HG02571 (cell line): ENCODE measurements at regions not wholly inside any gene's neighbourhood (a gene's known extent, or its start where the extent isn't known, plus 50 kb on each side); places are given as distances from the start of the nearest gene placed in this dataset.
"Not testable (repeated sequence)": the region's sequence is repeated elsewhere in the genome, so short reads cannot be mapped to it uniquely, and the experiment has no call there.

Source experiments
- ATAC-seq: cut with Tn5 transposase; IDR thresholded peaks from one replicate; pipeline ENCODE4 v1.9.1; 2021; ENCODE audit warnings: mild to moderate bottlenecking, moderate library complexity; ENCODE audit not compliant: unreplicated experiment

GRCh38 chr3:25171897-25172296 lies 256.2 kb upstream of the RARB start:
- ATAC-seq = no peak

DNA sequence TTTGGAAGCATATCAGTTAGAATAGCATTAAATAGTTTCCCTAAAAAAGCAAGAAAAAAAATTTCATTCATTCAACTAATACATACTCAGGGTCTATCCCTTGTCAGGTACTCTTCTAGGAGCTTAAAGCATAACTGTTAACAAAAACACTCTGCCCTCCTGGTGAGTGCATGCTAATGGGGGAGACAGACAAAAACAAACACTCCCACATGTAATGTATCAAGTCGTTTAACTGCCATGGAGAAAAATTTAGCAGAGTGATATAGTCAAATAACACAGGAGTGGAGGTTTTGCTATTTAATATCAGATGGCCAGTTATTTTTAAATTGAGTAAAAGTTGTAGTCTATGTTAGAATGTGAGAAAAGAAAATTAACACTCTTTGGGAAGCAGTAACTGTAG lies 254.5 kb upstream of the RARB start:
- no peak for ATAC-seq

DNA sequence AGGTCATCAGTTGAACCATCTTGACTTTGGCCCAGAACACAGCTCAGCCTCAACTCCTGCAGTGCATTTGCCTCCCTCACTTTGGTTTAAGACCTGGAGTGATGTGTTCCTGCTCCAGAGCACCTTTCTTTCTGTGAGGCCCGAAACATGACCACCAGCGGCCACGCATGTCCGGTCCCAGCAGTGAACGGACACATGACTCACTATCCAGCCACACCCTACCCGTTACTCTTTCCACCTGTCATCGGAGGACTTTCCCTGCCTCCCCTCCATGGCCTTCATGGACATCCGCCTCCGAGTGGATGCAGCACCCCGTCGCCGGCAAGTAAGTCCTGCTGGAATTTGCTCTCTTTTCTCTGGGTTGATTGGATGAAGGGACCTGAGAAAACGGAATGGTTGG lies 253.8 kb upstream of the RARB start:
- ATAC-seq = no peak

- no peak for ATAC-seq
Measured at GRCh38 chr3:25177041-25177440, 251.0 kb upstream of the RARB start.

- ATAC-seq = no peak
Measured at GRCh38 chr3:25178672-25179071, 249.4 kb upstream of the RARB start.

GRCh38 chr3:25181096-25181495 lies 247.0 kb upstream of the RARB start:
- no peak for ATAC-seq

DNA sequence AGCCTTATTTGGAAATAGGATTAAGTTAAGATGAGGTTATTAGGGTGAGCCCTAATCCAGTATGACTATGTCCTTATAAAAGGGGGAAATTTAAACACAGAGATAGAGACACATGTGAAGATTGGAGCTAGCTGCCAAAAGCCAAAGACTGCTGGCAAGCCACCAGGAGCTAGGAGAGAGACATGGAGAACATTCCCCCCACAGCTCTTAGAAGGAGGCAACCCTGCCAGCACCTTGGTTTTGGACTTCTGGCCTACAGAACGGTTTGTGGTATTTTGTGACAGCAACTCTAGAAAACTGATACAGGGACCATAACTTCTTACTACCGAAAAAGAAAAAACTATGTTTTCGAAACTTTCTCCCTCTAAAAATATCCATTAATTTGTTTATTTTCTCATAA lies 245.3 kb upstream of the RARB start:
- ATAC-seq = no peak

DNA sequence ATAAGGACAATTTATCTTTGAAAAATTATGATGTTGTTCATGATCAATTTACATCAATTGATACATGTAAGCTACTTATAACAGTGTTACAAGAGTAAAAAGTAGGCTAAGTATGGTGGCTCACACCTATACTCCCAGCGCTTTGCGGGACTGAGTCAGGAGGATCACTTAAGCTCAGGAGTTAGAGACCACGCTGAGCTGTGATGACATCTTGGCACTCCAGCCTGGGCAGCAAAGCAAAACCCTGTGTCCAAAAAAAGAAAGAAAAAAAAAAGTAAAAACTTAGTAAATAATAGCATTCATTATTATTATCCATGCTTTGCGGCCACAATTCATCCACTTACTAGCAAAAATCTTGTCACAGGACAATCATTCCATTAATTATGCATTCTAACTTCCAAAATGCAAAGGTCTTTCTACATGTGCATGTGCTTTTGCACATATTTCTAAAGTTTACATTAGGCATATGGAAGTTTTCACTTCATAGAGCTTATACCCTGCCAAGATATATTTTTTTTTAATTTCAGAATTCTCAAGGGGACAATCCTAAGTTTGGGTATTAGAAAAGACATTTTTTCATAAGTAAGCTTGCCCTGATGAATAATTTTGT lies 243.3 kb upstream of the RARB start:
- no peak for ATAC-seq

DNA sequence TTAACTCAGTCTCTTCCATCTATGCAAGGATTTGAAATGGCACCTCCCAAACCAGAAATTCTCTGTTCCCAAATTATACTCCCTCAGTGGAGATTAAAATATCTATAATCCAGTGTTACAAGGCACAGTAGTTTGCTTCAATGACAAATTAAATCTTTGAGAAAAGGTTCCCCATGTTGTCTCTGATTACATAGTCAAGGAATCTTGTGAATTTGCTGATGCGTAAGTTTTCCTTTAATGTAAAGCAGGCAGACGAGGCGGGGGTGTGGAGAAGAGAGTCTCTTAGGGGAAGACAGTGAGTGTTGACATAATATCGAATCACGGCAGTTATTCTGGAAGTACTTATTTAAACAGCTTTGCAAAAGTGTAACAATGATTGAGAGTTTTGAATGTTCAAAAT lies 236.4 kb upstream of the RARB start:
- ATAC-seq = no peak

- ATAC-seq = not testable (repeated sequence)
Measured at GRCh38 chr3:25199567-25199966, 228.5 kb upstream of the RARB start.

GRCh38 chr3:25212736-25213135 lies 215.3 kb upstream of the RARB start:
- no peak for ATAC-seq

DNA sequence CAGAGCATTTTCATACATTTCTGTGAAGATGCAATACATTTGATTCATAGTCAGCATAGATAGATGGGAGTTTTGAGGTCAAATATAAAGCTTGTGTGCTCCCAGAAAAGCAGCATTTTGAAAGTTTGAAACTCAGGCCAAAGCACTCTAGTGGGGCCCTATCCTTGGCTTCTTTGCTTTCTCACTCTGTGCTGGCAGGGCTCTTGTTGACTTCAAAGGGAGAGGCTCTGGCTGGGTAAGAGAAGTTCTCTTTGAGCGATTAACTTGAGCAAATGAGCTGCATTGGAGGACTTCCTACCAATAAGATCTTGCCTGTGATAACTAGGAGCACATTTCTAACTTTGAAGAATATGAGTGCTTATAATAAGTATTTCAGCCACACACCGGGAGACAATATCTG lies 214.0 kb upstream of the RARB start:
- ATAC-seq = no peak

- no peak for ATAC-seq
Measured at GRCh38 chr3:25218362-25218761, 209.7 kb upstream of the RARB start.

DNA sequence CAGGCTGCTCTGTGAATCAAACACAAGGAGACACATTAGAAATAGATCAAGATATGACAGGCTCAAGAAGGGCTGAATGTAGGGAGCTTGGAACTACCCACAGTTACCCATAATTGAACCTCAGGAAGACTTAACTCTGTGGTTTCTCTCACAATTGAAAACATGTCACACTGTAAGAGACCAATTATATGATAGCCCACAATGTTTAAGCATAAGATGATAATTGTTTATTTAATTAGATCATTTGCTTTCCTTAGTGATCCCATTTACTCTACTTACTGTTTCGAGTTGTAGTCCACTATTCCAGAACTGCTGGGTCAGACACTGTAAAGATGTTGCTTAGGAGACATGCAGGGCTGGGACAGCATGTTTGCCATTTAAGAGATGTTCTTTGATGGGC lies 201.3 kb upstream of the RARB start:
- no peak for ATAC-seq

DNA sequence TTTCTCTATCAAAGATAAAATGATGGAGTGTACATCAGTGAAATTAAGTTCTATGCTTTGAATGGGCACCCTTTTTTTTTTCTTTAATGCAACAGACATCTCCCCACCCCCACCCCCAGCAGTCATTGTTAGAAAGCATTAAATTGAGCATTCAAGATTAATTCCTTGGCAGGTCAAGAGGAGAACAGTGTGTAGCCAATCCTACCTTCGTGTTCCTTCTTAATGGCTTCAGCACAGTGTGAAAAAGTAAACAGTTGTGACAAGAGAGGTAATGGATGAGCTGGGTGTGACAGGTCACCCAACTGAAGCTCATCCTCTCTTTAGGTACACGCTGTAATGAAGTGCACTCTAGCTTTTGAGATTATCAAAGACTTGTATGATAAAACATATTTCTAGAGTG lies 198.5 kb upstream of the RARB start:
- ATAC-seq = no peak

- no peak for ATAC-seq
Measured at GRCh38 chr3:25235031-25235430, 193.0 kb upstream of the RARB start.

GRCh38 chr3:25235466-25235865 lies 192.6 kb upstream of the RARB start:
- ATAC-seq = no peak

DNA sequence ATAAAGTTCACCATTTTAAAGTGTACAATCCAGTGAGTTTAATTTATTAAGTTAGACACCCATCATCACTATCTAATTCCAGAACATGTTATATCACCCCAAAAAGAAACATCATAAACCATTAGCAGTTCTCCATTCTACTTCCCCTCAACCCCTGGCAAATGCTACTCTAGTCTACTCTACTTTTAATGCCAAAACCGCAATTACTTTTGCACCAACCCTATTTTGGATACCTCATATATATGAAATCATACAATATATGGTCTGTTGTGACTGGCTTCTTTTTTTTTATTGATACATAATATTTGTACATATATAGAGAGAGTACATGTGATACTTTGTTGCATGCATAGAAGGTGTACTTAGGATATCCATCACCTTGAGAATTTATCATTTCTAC lies 190.5 kb upstream of the RARB start:
- no peak for ATAC-seq

DNA sequence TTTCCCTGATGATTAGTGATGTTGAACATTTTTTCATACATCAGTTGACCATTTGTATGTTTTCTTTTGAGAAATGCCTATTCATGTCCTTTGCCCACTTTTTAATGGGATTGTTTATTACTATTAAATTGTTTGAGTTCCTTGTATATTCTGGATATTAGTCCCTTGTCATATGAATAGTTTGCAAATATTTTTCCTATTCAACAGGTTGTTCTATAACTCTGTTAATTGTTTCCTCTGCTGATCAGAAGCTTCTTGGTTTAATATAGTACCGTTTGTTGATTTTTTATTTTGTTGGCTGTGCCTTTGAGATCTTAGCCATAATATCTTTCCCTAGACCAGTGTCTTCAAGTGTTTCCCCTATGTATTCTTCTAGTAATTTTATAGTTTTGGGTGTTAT lies 189.0 kb upstream of the RARB start:
- ATAC-seq = no peak

- ATAC-seq = no peak
Measured at GRCh38 chr3:25246913-25247312, 181.2 kb upstream of the RARB start.

GRCh38 chr3:25252291-25252690 lies 175.8 kb upstream of the RARB start:
- no peak for ATAC-seq

DNA sequence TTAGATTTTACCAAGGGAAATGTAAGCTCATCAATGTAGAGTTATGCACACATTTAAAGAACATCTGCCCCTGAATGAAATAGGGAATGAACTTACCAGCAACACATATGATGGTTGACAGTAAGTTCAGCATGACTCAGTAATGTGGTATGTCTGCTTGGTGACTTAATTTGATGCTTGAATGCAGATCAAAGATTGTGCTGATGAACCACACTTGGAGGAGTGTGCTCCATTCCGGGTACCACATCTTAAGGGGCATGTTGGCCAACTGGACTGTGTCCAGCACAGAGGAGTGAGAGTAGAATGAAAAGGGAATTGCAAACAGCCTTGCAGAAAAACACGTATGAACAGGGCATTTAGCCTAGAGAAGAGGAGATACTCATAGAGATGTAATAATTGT lies 171.0 kb upstream of the RARB start:
- no peak for ATAC-seq

GRCh38 chr3:25259871-25260270 lies 168.2 kb upstream of the RARB start:
- ATAC-seq = no peak

DNA sequence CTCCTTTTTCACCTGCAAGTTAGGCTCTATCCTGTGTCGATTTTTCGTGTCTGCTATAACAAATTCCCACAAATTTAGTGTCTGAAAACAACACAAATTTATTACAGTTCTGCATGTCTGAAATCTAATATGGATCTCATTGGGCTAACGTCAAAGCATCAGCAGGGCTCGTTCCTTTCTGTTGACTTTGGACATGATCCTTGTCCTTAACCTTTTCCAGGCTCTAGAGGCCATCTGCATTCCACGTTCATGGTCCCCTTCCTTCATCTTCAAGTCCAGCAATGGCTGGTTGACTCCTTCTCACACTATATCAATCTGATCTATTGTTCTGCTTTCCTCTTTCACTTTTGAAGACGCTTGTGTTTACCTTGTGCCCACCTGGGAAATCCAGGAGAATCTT lies 165.7 kb upstream of the RARB start:
- no peak for ATAC-seq
